ENCODE measurements at regions not wholly inside any gene's neighbourhood (a gene's known extent, or its start where the extent isn't known, plus 50 kb on each side); places are given as distances from the start of the nearest gene placed in this dataset.

DNA sequence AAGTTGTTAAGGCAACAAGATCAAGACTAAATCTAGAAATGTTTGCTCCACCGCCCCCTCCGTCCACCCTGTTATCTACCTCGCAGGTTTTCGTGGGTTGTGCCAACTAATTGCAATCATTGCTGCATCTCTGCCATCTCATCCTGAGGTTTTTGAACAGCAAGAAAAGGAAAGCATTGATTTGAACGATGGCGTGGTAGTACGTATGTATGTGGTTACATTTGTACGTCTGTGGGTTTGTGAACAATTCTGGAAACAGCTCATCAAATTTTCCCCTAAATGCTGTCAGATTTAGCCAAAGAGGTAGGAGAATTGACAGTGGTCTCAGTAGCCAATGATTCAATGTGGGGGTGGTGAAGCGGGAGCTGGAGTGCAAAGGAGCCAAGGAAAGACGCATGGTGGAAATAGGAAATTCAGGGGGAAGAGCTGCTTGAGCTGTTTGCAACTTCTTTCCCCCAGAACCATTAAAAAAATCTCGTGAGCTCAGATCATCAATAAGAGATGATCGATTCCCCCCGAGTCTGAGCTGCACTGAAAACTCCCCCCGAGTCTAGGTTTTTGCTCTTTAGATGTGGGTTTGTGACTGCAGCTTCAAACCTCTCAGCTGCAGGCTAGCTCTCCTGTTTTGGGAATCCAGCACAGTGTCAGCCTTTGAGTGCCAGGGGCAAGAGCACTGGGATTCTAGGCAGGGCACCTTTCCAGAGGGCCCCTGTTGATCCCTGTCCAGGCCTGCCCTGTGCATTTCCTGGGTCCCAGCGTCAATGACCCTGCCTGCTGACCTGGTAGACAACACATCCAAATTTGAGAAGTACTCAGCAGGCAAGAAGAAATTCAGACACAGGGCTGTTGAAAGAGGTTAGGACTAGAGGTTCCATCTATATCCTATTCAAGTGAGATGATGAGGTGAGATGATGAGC is 72.6 kb upstream of the LY86 start:
- TF ChIP-seq EGR1 (IDR thresholded peaks at IDR 0.05; ENCODE audit: low read depth in 2 of 2) (no peak), CTCF (IDR thresholded peaks at IDR 0.05; ENCODE audit: low read depth, low read length, missing input control) (no peak), HNF4A (conservative IDR thresholded peaks at IDR 0.05) (no peak), GABPA (IDR thresholded peaks at IDR 0.05 in 1 of 2, conservative IDR thresholded peaks at IDR 0.05 in 1 of 2) (no peak)
- TF ChIP-seq, protein P1, sequence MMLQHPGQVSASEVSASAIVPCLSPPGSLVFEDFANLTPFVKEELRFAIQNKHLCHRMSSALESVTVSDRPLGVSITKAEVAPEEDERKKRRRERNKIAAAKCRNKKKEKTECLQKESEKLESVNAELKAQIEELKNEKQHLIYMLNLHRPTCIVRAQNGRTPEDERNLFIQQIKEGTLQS (IDR thresholded peaks at IDR 0.05), result no peak

Measured in liver (tissue), 3 donors.